ENCODE measurements at regions not wholly inside any gene's neighbourhood (a gene's known extent, or its start where the extent isn't known, plus 50 kb on each side); places are given as distances from the start of the nearest gene placed in this dataset.

GRCh38 chr16:52647588-52647987, 100.6 kb upstream of the TOX3 start:
- no peak for TF ChIP-seq EZH2 (IDR thresholded peaks at IDR 0.05)
- no peak for TF ChIP-seq POLR2AphosphoS5 (IDR thresholded peaks at IDR 0.05; ENCODE audit: borderline replicate concordance, low read depth, low read length)
- no peak for TF ChIP-seq FOXP2 (optimal IDR thresholded peaks at IDR 0.05; ENCODE audit: control extremely low read depth, extremely low read length, insufficient read depth)
